Dedifferentiated amniotic fluid mesenchymal stem cell (primary cell): ENCODE measurements at regions not wholly inside any gene's neighbourhood (a gene's known extent, or its start where the extent isn't known, plus 50 kb on each side); places are given as distances from the start of the nearest gene placed in this dataset.
"Not testable (repeated sequence)": the region's sequence is repeated elsewhere in the genome, so short reads cannot be mapped to it uniquely, and the experiment has no call there.

Experiments
- DNase-seq: peaks from one replicate; pipeline ENCODE4 v3.0.0-alpha.2; 2016; ENCODE audit errors: extremely low spot score

DNA sequence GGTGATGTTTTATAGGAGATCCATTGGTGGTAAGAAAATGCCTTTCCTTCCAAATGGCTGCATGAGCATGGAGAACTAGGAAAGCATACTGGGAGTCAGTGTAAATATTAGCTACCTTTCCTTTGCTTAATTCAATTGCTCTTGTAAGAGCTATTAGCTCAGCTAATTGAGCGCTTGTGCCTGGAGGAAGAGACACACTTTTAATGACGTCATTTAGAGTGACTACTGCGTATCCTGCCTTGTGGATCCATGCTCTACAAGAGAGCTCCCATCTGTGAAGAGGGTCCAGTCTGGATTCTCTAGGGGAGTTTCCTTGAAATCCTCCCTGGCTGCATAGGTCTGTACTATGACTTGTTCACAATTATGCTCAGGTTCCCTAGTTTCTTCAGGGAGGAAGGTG lies 63.8 kb upstream of the ARRDC3 start:
- not testable (repeated sequence) for DNase-seq

DNA sequence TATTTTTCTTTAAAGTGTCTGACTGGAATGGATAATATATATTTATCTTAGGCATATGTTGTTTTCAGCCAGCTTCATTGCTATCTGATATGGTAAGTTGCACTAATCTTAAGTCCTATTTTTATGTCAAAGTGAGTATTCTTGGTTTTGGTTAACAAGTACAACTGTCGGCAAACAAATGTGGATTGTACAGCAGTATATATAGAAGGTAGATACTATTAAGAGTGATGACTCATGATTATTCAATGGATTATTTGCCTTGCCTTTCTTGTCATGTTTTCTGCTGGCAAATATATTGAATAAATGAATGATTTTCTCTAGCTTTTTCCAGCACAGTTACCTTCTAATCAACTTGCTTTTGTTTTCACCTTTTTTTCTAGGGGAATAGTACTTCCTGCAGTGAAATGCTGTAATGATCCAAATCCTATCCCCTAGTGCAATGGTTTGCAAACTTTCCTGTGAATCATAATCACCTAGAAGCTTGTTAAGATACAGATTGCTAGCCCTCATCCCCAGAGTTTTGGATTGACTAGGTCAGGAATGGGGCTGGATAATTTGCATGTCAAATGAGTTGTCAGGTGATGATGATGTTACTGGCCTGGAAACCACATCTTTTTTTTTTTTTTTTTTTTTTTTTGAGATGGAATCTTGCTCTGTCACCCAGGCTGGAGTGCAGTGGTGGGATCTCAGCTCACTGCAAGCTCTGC lies 60.8 kb upstream of the ARRDC3 start:
- no peak for DNase-seq

DNA sequence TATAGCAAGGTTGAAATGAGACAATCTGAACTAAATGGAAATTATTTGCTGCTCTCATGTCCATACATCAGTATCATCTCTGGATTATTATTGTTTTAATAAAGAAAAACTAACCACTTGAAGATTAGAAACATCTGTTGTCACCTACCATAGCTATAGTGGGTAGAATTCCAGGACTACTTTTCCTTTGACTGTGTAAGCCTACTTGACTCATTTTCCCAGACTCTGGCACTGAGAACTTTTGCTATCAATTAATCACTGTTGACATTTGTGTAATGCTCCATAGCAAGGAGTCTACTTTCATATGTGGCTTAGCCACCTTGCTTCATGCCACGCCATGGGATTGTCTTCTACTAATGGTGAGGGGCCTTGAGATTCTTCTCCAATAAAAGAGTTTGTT lies 59.9 kb upstream of the ARRDC3 start:
- peak; percentile 23 for DNase-seq

GRCh38 chr5:91441082-91441481 lies 58.0 kb upstream of the ARRDC3 start:
- no peak for DNase-seq

GRCh38 chr5:91438871-91439270 lies 55.8 kb upstream of the ARRDC3 start:
- DNase-seq = no peak

- DNase-seq = no peak
Observed at GRCh38 chr5:91436241-91436640, 53.1 kb upstream of the ARRDC3 start.

- DNase-seq = no peak
Observed at GRCh38 chr5:91434348-91434747, 51.2 kb upstream of the ARRDC3 start.

- no peak for DNase-seq
Observed at GRCh38 chr5:91433861-91434260, 50.7 kb upstream of the ARRDC3 start.
